K562 (cell line): ENCODE measurements at regions not wholly inside any gene's neighbourhood (a gene's known extent, or its start where the extent isn't known, plus 50 kb on each side); places are given as distances from the start of the nearest gene placed in this dataset.

ENCODE experiments used
- ATAC-seq: fragments of 200-7000 bp; cut with Tn5 transposase; 3 replicates; pipeline ENCODE4 v1.9.1; 2020; ENCODE audit warnings: moderate library complexity
- BruUV-seq: library from RNA; stranded (reverse); fragments of 400-500 nt; replicated peaks from 2 replicates; lab custom pipeline; 2021; lab: Mats Ljungman, UMichigan
- CTCF ChIA-PET: fragments of 300-600 bp; formaldehyde crosslinking; extraction: SDS; loops from one replicate; lab custom pipeline; 2021; ENCODE audit warnings: low intra/inter-chr PET ratio; lab: Yijun Ruan, JAX
- POLR2A ChIA-PET: fragments of 300-600, 350-650 bp; sonication (Branson Sonifier 250); formaldehyde crosslinking; extraction: SDS; loops from one replicate; lab custom pipeline; 2021; ENCODE audit warnings: antibody characterized with exemption, inconsistent platforms; lab: Yijun Ruan, JAX
- DNase-seq, 4 experiments: peaks; one replicate each; pipeline versions ENCODE4 v3.0.0 to v3.0.0-alpha.2; 2011 to 2018; ENCODE audit warnings: low spot score in 3 of 4, mixed read lengths in 3 of 4; ENCODE audit errors: extremely low read depth in 1 of 4
- FAIRE-seq: peaks from 2 replicates; lab custom pipeline; 2011; peaks lifted over from hg19 to GRCh38; lab: Jason Lieb, UNC
- H2AFZ ChIP-seq: 2 replicates; pipeline ENCODE4 v1.6.0; 2011; ENCODE audit warnings: low read depth, low read length, control low read depth, inconsistent platforms
- H3K27ac ChIP-seq: fragments of 200-600 bp; 3 replicates; pipeline ENCODE4 v1.8.0; 2011; ENCODE audit warnings: low read depth, mild to moderate bottlenecking, control low read depth, inconsistent platforms, low read length, moderate library complexity, mixed read lengths; ENCODE audit errors: extremely low read depth
- H3K27me3 ChIP-seq, 2 experiments: fragments of 300-600 bp in 1 of 2; 2 replicates in 1 of 2; 3 replicates in 1 of 2; pipeline versions ENCODE4 v1.6.0 to v1.8.0; 2011; ENCODE audit warnings: inconsistent platforms in 2 of 2, low read length in 2 of 2, mild to moderate bottlenecking in 1 of 2, mixed read lengths in 1 of 2, moderate library complexity in 1 of 2; ENCODE audit not compliant: control insufficient read depth in 2 of 2, insufficient read depth in 2 of 2
- H3K36me3 ChIP-seq: fragments of 300-600 bp; 3 replicates; pipeline ENCODE4 v1.8.0; 2011; ENCODE audit warnings: mild to moderate bottlenecking, low read length, inconsistent platforms; ENCODE audit not compliant: control insufficient read depth, insufficient read depth
- H3K4me1 ChIP-seq, 2 experiments: fragments of 200-600 bp in 1 of 2; replicated peaks in 1 of 2; 2 replicates in 1 of 2; 3 replicates in 1 of 2; pipeline versions ENCODE4 v1.5.1 to v1.8.0; 2011; ENCODE audit warnings: inconsistent platforms in 2 of 2, low read length in 2 of 2, mild to moderate bottlenecking in 1 of 2, mixed read lengths in 1 of 2, moderate library complexity in 1 of 2; ENCODE audit not compliant: control insufficient read depth in 2 of 2, insufficient read depth in 2 of 2
- H3K4me2 ChIP-seq: 2 replicates; pipeline ENCODE4 v1.6.1; 2011; ENCODE audit warnings: low read length, control low read depth, inconsistent platforms, mixed read lengths; ENCODE audit not compliant: insufficient read depth
- H3K4me3 ChIP-seq: fragments of 200-600 bp; sonication (generic), shearing (Covaris generic); 2 replicates; pipeline ENCODE4 v1.5.1; 2016; ENCODE audit warnings: control low read depth, inconsistent platforms
- H3K79me2 ChIP-seq: fragments of 200-600 bp; 3 replicates; pipeline ENCODE4 v1.8.0; 2011; ENCODE audit warnings: low read length, inconsistent platforms; ENCODE audit not compliant: control insufficient read depth, insufficient read depth
- H3K9ac ChIP-seq, 2 experiments: 2 replicates each; pipeline versions ENCODE4 v1.6.0 to v1.6.1; 2011; ENCODE audit warnings: low read depth in 2 of 2, low read length in 2 of 2, control low read depth in 1 of 2, inconsistent platforms in 1 of 2, mild to moderate bottlenecking in 1 of 2, mixed read lengths in 1 of 2; ENCODE audit not compliant: insufficient read depth in 1 of 2
- H3K9me1 ChIP-seq: one replicate; pipeline ENCODE4 v1.6.0; 2011; ENCODE audit warnings: inconsistent platforms, mild to moderate bottlenecking, low read length, moderate library complexity; ENCODE audit not compliant: control insufficient read depth, insufficient read depth
- H3K9me3 ChIP-seq: replicated peaks from 2 replicates; pipeline ENCODE4 v1.5.1; 2011; ENCODE audit warnings: low read depth, low read length, inconsistent platforms; ENCODE audit not compliant: control insufficient read depth, insufficient read depth
- H4K20me1 ChIP-seq: replicated peaks from 2 replicates; pipeline ENCODE4 v1.6.1; 2011; ENCODE audit warnings: low read length, inconsistent platforms, mixed read lengths; ENCODE audit not compliant: control insufficient read depth, insufficient read depth
- CBFA2T2 ChIP-seq: fragments of 450-650 bp; conservative IDR thresholded peaks from 2 replicates; pipeline ENCODE4 v1.6.1; 2017; ENCODE audit warnings: mild to moderate bottlenecking
- CC2D1A ChIP-seq: fragments of 450-650 bp; IDR thresholded peaks from 2 replicates; pipeline ENCODE4 v1.6.1; 2017; ENCODE audit warnings: mild to moderate bottlenecking
- FOXA3 ChIP-seq, 2 experiments: fragments of 450-650 bp in 1 of 2; sonication (generic) in 1 of 2; formaldehyde crosslinking; IDR thresholded peaks in 1 of 2; conservative IDR thresholded peaks in 1 of 2; 2 replicates each; pipeline versions ENCODE4 v1.4.0 to v1.8.0; 2020 to 2022; ENCODE audit warnings: mild to moderate bottlenecking in 2 of 2, missing genetic modification reagents in 1 of 2
- FOXO4 ChIP-seq: fragments of 450-650 bp; formaldehyde crosslinking; IDR thresholded peaks from 2 replicates; pipeline ENCODE4 v1.4.0; 2020; ENCODE audit warnings: mild to moderate bottlenecking, moderate library complexity
- HINFP ChIP-seq: fragments of 450-650 bp; conservative IDR thresholded peaks from 2 replicates; pipeline ENCODE4 v1.6.1; 2016; ENCODE audit warnings: missing genetic modification characterization, low read depth, mild to moderate bottlenecking, control low read depth, missing compliant biosample characterization
- HMBOX1 ChIP-seq: sonication (generic); IDR thresholded peaks from 2 replicates; pipeline ENCODE4 v1.6.1; 2016
- HMGXB4 ChIP-seq: sonication (generic); formaldehyde crosslinking; IDR thresholded peaks from 2 replicates; pipeline ENCODE4 v1.8.1; 2023; ENCODE audit warnings: mild to moderate bottlenecking, missing genetic modification reagents
- L3MBTL2 ChIP-seq: fragments of 450-650 bp; IDR thresholded peaks from 2 replicates; pipeline ENCODE4 v1.6.1; 2016; ENCODE audit warnings: mild to moderate bottlenecking, moderate library complexity
- MCM2 ChIP-seq: fragments of 450-650 bp; IDR thresholded peaks from 2 replicates; pipeline ENCODE4 v1.6.1; 2017; ENCODE audit warnings: low read depth, mild to moderate bottlenecking
- SMAD1 ChIP-seq: fragments of 150-350 bp; IDR thresholded peaks from 2 replicates; pipeline ENCODE4 v1.6.1; 2014; ENCODE audit warnings: low read length, low read depth; ENCODE audit not compliant: partially characterized antibody
- SPI1 ChIP-seq: IDR thresholded peaks from 2 replicates; pipeline ENCODE4 v1.6.1; 2011; ENCODE audit warnings: low read depth, low read length, control low read depth, borderline replicate concordance
- TAF9B ChIP-seq: fragments of 450-650 bp; IDR thresholded peaks from 2 replicates; pipeline ENCODE4 v1.6.1; 2018; ENCODE audit warnings: mild to moderate bottlenecking; ENCODE audit not compliant: partially characterized antibody
- THRB ChIP-seq: fragments of 450-650 bp; formaldehyde crosslinking; conservative IDR thresholded peaks from 2 replicates; pipeline ENCODE4 v1.4.0; 2022; ENCODE audit warnings: mild to moderate bottlenecking, missing genetic modification characterization
- ZNF354B ChIP-seq: fragments of 250-450 bp; sonication (Bioruptor Pico); IDR thresholded peaks from 2 replicates; pipeline ENCODE4 v1.4.0; 2020
- ZNF77 ChIP-seq: fragments of 250-450 bp; sonication (Bioruptor Pico); IDR thresholded peaks from 2 replicates; pipeline ENCODE4 v1.5.0; 2020
- WGBS: fragments of 100-300 bp; shearing (Covaris generic); methylation state at CpG from one replicate; pipeline ENCODE4 v1.1.6; 2016; ENCODE audit warnings: low coverage, mixed read lengths; ENCODE audit not compliant: insufficient coverage; ENCODE audit errors: missing lambda C conversion rate; 5-methylcytosine and 5-hydroxymethylcytosine counted together
- in situ Hi-C: fragments of 300-500 bp; cut with MboI; formaldehyde crosslinking; loops from 4 replicates; pipeline ENCODE4 v1.15.0; 2018; ENCODE audit warnings: inconsistent platforms, mixed read lengths
- intact Hi-C: fragments of 100-400 bp; cut with micrococcal nuclease; formaldehyde crosslinking; loops from 2 replicates; pipeline ENCODE4 v1.14.2; 2022

GRCh38 chr2:41319437-41319836 is 728.4 kb upstream of the PKDCC start (continued):
- no peak for TF ChIP-seq HINFP (tag)
- no peak for TF ChIP-seq ZNF77 (CRISPR knock-in tag)
- TF ChIP-seq L3MBTL2 = no peak
- no peak for TF ChIP-seq FOXO4 (CRISPR knock-in tag)
- TF ChIP-seq MCM2 = no peak

GRCh38 chr2:41320491-41320890 is 727.3 kb upstream of the PKDCC start:
- H3K27ac ChIP-seq = no peak overlapping the region
- H3K9me1 ChIP-seq = no peaks in the 10 kb centered on the region
- H3K79me2 ChIP-seq = no peaks in the 10 kb centered on the region
- H3K9me3 ChIP-seq = no peaks in the 10 kb centered on the region
- H3K4me3 ChIP-seq = no peak overlapping the region
- H2AFZ ChIP-seq = no peak overlapping the region
- CTCF ChIA-PET = no interaction called here
- no peaks in the 10 kb centered on the region for H3K36me3 ChIP-seq
- WGBS = 0% methylated on average over 5 of the region's 5 CpGs
- no TSS peak for BruUV-seq
- DNase-seq = no peak
- no peaks in the 10 kb centered on the region for H3K27me3 ChIP-seq
- no peaks in the 10 kb centered on the region for H3K4me1 ChIP-seq
- FAIRE-seq = no peak
- intact Hi-C loops = no loop called here
- no peak overlapping the region for H3K4me2 ChIP-seq
- H4K20me1 ChIP-seq = no peaks in the 10 kb centered on the region
- in situ Hi-C loops = no loop called here
- H3K9ac ChIP-seq = no peak overlapping the region
- no peak for ATAC-seq
- POLR2A ChIA-PET = no interaction called here
- TF ChIP-seq SMAD1 (no peak), ZNF354B (CRISPR knock-in tag) (no peak), CC2D1A (no peak), HMBOX1 (no peak), SPI1 (no peak), FOXA3 (CRISPR knock-in tag; conservative IDR thresholded peaks at IDR 0.05 in 1 of 2, IDR thresholded peaks at IDR 0.05 in 1 of 2) (no peak), TAF9B (no peak), HMGXB4 (CRISPR knock-in tag) (no peak), CBFA2T2 (no peak), THRB (no peak)
